ENCODE measurements at regions not wholly inside any gene's neighbourhood (a gene's known extent, or its start where the extent isn't known, plus 50 kb on each side); places are given as distances from the start of the nearest gene placed in this dataset.
"Not testable (repeated sequence)": the region's sequence is repeated elsewhere in the genome, so short reads cannot be mapped to it uniquely, and the experiment has no call there.

DNA sequence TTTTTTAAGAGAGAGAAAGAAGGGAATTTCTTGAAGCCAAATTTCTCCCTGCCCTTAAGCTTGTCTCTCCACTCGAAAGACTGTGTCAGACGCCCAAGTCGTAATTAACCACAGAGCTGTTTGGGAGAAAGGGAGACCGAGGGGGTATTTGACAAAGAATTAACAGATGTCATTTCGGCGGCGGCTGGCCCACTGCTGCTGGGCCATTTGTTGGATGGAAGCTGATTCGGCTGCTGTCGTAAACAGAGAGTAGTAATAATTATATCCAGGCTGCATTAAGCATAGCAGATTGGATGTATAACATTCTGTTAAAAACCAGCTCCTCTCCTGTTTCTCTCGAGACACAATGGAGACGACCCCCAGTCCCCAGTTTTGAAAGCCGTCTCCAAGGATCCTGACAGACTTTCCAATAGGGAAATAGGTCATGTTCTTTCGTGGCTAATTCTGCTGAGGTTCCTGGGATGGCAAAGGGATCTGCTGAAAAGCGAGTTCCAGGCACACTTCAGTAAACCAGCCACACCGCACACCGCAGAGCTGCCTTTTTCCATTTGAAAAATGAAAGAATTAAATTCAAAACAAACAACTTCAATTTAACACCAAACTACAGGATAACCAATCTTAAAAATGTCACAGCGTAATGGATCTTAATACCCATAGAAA is 71.5 kb downstream of the KCTD15 start (continued):
- TF ChIP-seq SREBF1 (IDR thresholded peaks at IDR 0.05; ENCODE audit: low read length) (no peak), RBBP5 (conservative IDR thresholded peaks at IDR 0.05) (no peak)

DNA sequence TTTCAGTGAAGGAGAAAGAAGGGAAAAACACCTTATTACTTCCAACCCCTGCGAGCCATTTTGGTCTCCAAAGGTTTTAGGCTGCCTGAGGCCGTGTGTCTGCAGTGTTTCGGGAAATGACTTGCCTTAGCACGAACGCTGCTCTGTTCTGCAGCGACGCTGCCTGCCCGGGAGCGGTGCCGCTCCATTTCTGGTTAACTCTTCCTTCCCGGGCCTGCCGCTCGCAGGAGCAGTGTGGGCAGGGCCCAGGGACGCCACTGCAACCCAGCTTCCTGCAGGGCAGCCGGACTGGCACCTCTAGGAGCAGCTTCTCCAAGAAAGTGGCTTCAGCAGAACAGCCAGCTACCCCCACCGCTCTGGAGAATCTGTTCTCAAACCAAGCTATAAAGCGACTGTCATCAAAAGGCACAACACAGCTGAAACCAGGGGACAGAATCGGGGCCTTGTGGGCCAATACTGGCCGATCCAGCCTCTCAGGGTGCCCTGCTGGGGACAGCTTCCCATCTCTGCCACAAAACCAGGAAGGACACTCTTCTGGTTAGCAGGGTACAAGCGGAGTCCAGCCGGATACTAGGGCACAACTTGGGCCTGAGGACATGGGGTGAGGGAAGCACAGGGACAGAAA is 72.2 kb downstream of the KCTD15 start:
- FAIRE-seq = no peak
- SMC1A ChIA-PET (ENCODE audit: uncharacterized antibody, unreplicated experiment) = no interaction called here
- H3K27me3 ChIP-seq (replicated peaks in 1 of 2; ENCODE audit: control insufficient read depth in 2 of 2, insufficient read depth in 2 of 2, low read length in 1 of 2) = no peaks in the 10 kb centered on the region; a peak in 1 of 4 replicates
- WGBS (ENCODE audit: insufficient coverage, insufficient replicate concordance, low lambda C conversion rate, missing lambda C conversion rate) = 19% methylated on average over 21 of the region's 21 CpGs
- BruUV-seq (replicated peaks) = no TSS peak
- H2AFZ ChIP-seq (ENCODE audit: control insufficient read depth, low read depth, low read length) = no peak overlapping the region
- no peaks in the 10 kb centered on the region for H3K4me1 ChIP-seq (ENCODE audit: control insufficient read depth, insufficient read depth, low read length)
- H3K4me3 ChIP-seq = no peak overlapping the region
- no peaks in the 10 kb centered on the region for H4K20me1 ChIP-seq (ENCODE audit: control insufficient read depth, insufficient read depth)
- no peak overlapping the region for H3K9ac ChIP-seq (ENCODE audit: control insufficient read depth, insufficient read depth, low read length)
- TF ChIP-seq SIX5 (IDR thresholded peaks at IDR 0.05; ENCODE audit: low read depth, low read length, severe bottlenecking) (no peak), ESRRA (IDR thresholded peaks at IDR 0.05; ENCODE audit: low read length) (no peak)
- RAD21 ChIA-PET (ENCODE audit: unreplicated experiment) = no interaction called here
- no peak for DNase-seq (ENCODE audit: low read depth, low spot score)
- POLR2A ChIA-PET = no interaction called here
- CTCF ChIA-PET = no interaction called here
- H3K27ac ChIP-seq (ENCODE audit: control insufficient read depth, insufficient read depth) = no peak overlapping the region
- no peak for ATAC-seq
- no peaks in the 10 kb centered on the region for H3K9me3 ChIP-seq (replicated peaks; ENCODE audit: control insufficient read depth, insufficient read depth, low read length)
- no peaks in the 10 kb centered on the region for H3K36me3 ChIP-seq (ENCODE audit: control insufficient read depth in 2 of 2, insufficient read depth in 2 of 2, low read length in 1 of 2)
- in situ Hi-C loops (cut with MboI) (no loop called here), intact Hi-C loops (cut with micrococcal nuclease; ENCODE audit: unreplicated experiment) (no loop called here)
- H3K4me2 ChIP-seq (ENCODE audit: control insufficient read depth, insufficient read depth) = no peak overlapping the region
- H3K79me2 ChIP-seq (ENCODE audit: control insufficient read depth, insufficient read depth, low read length) = no peaks in the 10 kb centered on the region

DNA sequence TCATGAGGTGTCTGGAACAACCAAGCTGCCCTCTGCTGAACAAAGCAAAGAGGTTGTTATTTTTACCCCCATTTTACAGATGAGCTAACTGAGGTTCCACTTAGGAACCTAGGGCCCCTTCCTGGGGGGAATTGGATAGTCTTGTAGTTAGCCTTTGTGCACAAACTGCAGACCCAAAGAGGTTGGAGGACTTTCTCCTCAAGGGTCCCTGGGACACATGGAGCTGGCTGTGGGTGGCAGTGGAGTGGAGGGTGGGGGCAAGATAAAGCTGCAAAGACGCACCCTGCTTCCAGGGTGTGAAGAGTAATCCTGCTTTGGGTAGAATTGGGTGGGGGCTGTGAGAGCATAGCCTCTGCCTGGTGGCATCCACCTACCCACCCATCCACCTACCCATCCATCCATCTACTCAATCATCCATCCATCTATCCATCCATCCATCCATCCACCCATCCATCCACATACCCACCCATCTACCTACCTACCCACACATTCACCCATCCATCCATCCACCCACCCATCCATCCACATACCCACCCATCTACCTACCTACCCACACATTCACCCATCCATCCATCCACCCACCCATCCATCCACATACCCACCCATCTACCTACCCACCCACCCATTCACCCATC is 73.7 kb downstream of the KCTD15 start:
- H3K27ac ChIP-seq (ENCODE audit: control insufficient read depth, insufficient read depth); H3K36me3 ChIP-seq (ENCODE audit: control insufficient read depth in 2 of 2, insufficient read depth in 2 of 2, low read length in 1 of 2); DNase-seq (ENCODE audit: low read depth, low spot score); H3K79me2 ChIP-seq (ENCODE audit: control insufficient read depth, insufficient read depth, low read length); BruUV-seq (replicated peaks); intact Hi-C loops (cut with micrococcal nuclease; ENCODE audit: unreplicated experiment); H3K9ac ChIP-seq (ENCODE audit: control insufficient read depth, insufficient read depth, low read length); in situ Hi-C loops (cut with MboI); H3K4me2 ChIP-seq (ENCODE audit: control insufficient read depth, insufficient read depth); H3K4me3 ChIP-seq; H4K20me1 ChIP-seq (ENCODE audit: control insufficient read depth, insufficient read depth); FAIRE-seq; H3K9me3 ChIP-seq (replicated peaks; ENCODE audit: control insufficient read depth, insufficient read depth, low read length); H3K27me3 ChIP-seq (replicated peaks in 1 of 2; ENCODE audit: control insufficient read depth in 2 of 2, insufficient read depth in 2 of 2, low read length in 1 of 2); H3K4me1 ChIP-seq (ENCODE audit: control insufficient read depth, insufficient read depth, low read length); H2AFZ ChIP-seq (ENCODE audit: control insufficient read depth, low read depth, low read length); RAD21 ChIA-PET (ENCODE audit: unreplicated experiment); CTCF ChIA-PET; POLR2A ChIA-PET; ATAC-seq: not testable (repeated sequence)
- SMC1A ChIA-PET (ENCODE audit: uncharacterized antibody, unreplicated experiment) = interaction anchor here (1.3 kb wide), 1 partner anchor 9 kb away, joined by 3 read pairs; no protein-coding TSS in a partner anchor
- 9% methylated on average over 1 of the region's 1 CpG for WGBS (ENCODE audit: insufficient coverage, insufficient replicate concordance, low lambda C conversion rate, missing lambda C conversion rate)

Data from GM12878 (cell line).